Mesenchymal stem cell (in vitro differentiated cells and primary cell): ENCODE measurements at regions not wholly inside any gene's neighbourhood (a gene's known extent, or its start where the extent isn't known, plus 50 kb on each side); places are given as distances from the start of the nearest gene placed in this dataset.
A peak's percentile ranks its signal among the peaks of the same experiment; 100 is the strongest.

Source experiments
- DNase-seq: peaks from one replicate; pipeline ENCODE4 v3.0.0-alpha.2; 2013
- H2AFZ ChIP-seq: one replicate; pipeline ENCODE4 v1.6.1; 2013; ENCODE audit warnings: low read depth, mild to moderate bottlenecking, control low read depth, inconsistent platforms, low read length, moderate library complexity
- H2AK5ac ChIP-seq: 2 replicates; pipeline ENCODE4 v1.6.1; 2013; ENCODE audit warnings: low read length, moderate library complexity, mild to moderate bottlenecking, inconsistent platforms; ENCODE audit not compliant: severe bottlenecking
- H2BK120ac ChIP-seq: one replicate; pipeline ENCODE4 v1.6.1; 2013; ENCODE audit warnings: low read depth, mild to moderate bottlenecking, inconsistent platforms, low read length, moderate library complexity
- H2BK12ac ChIP-seq, 2 experiments: one replicate each; pipeline ENCODE4 v1.6.1; 2013; ENCODE audit warnings: inconsistent platforms in 2 of 2, low read length in 2 of 2, mild to moderate bottlenecking in 2 of 2, moderate library complexity in 2 of 2, control low read depth in 1 of 2
- H2BK15ac ChIP-seq: one replicate; pipeline ENCODE4 v1.6.1; 2013; ENCODE audit warnings: mild to moderate bottlenecking, low read depth, inconsistent platforms; ENCODE audit not compliant: poor library complexity, severe bottlenecking
- H2BK5ac ChIP-seq: 2 replicates; pipeline ENCODE4 v1.6.1; 2013; ENCODE audit warnings: low read depth, mild to moderate bottlenecking, low read length, control low read depth, inconsistent platforms; ENCODE audit not compliant: poor library complexity, severe bottlenecking
- H3K14ac ChIP-seq, 2 experiments: one replicate each; pipeline ENCODE4 v1.6.1; 2013; ENCODE audit warnings: inconsistent platforms in 2 of 2, low read length in 2 of 2, control low read depth in 1 of 2, mild to moderate bottlenecking in 1 of 2, moderate library complexity in 1 of 2
- H3K18ac ChIP-seq, 2 experiments: one replicate each; pipeline ENCODE4 v1.6.1; 2013; ENCODE audit warnings: inconsistent platforms in 2 of 2, low read length in 2 of 2, control low read depth in 1 of 2, low read depth in 1 of 2, mild to moderate bottlenecking in 1 of 2
- H3K23ac ChIP-seq, 2 experiments: one replicate each; pipeline ENCODE4 v1.6.1; 2013; ENCODE audit warnings: inconsistent platforms in 2 of 2, low read length in 2 of 2, mild to moderate bottlenecking in 2 of 2, moderate library complexity in 2 of 2, control low read depth in 1 of 2
- H3K27ac ChIP-seq: 2 replicates; pipeline ENCODE4 v1.5.1; 2013; ENCODE audit warnings: mild to moderate bottlenecking, moderate library complexity, low read length, control low read depth, inconsistent platforms; ENCODE audit not compliant: poor library complexity, severe bottlenecking
- H3K27me3 ChIP-seq, 2 experiments: 2 replicates each; pipeline versions ENCODE4 v1.6.1 to v1.7.0; 2013; ENCODE audit warnings: low read length in 2 of 2, mild to moderate bottlenecking in 2 of 2, moderate library complexity in 2 of 2, control low read depth in 1 of 2, inconsistent platforms in 1 of 2; ENCODE audit not compliant: control insufficient read depth in 1 of 2, insufficient read depth in 1 of 2
- H3K36me3 ChIP-seq, 2 experiments: 2 replicates each; pipeline versions ENCODE4 v1.6.1 to v1.7.0; 2013; ENCODE audit warnings: low read length in 2 of 2, control low read depth in 1 of 2, inconsistent platforms in 1 of 2, low read depth in 1 of 2, mild to moderate bottlenecking in 1 of 2; ENCODE audit not compliant: insufficient read depth in 2 of 2, control insufficient read depth in 1 of 2
- H3K4ac ChIP-seq, 2 experiments: one replicate each; pipeline ENCODE4 v1.6.1; 2013; ENCODE audit warnings: inconsistent platforms in 2 of 2, low read length in 2 of 2, mild to moderate bottlenecking in 2 of 2, moderate library complexity in 2 of 2, control low read depth in 1 of 2, low read depth in 1 of 2
- H3K4me1 ChIP-seq: 2 replicates; pipeline ENCODE4 v1.6.1; 2013; ENCODE audit warnings: low read depth, low read length, control low read depth; ENCODE audit not compliant: control insufficient read depth, insufficient read depth
- H3K4me2 ChIP-seq: 2 replicates; pipeline ENCODE4 v1.6.1; 2013; ENCODE audit warnings: low read length, mild to moderate bottlenecking, inconsistent platforms; ENCODE audit not compliant: poor library complexity, severe bottlenecking
- H3K4me3 ChIP-seq, 2 experiments: 2 replicates each; pipeline versions ENCODE4 v1.5.1 to v1.7.0; 2013; ENCODE audit warnings: low read length in 2 of 2, mild to moderate bottlenecking in 2 of 2, control low read depth in 1 of 2, low read depth in 1 of 2; ENCODE audit not compliant: insufficient read depth in 1 of 2
- H3K79me1 ChIP-seq: replicated peaks from 2 replicates; pipeline ENCODE4 v1.6.1; 2013; ENCODE audit warnings: mild to moderate bottlenecking, control low read depth, low read length, inconsistent platforms; ENCODE audit not compliant: poor library complexity, severe bottlenecking
- H3K9ac ChIP-seq: 2 replicates; pipeline ENCODE4 v1.7.0; 2013; ENCODE audit warnings: mild to moderate bottlenecking, low read length, moderate library complexity
- H3K9me3 ChIP-seq: 2 replicates; pipeline ENCODE4 v1.7.0; 2013; ENCODE audit warnings: mild to moderate bottlenecking, low read length; ENCODE audit not compliant: control insufficient read depth
- H4K8ac ChIP-seq: one replicate; pipeline ENCODE4 v1.6.1; 2013; ENCODE audit warnings: inconsistent platforms, mild to moderate bottlenecking, low read length, moderate library complexity
- H4K91ac ChIP-seq: one replicate; pipeline ENCODE4 v1.6.1; 2013; ENCODE audit warnings: mild to moderate bottlenecking, low read length, inconsistent platforms
- WGBS: methylation state at CpG from one replicate; pipeline ENCODE4 v1.1.7; 2013; ENCODE audit warnings: mixed read lengths; 5-methylcytosine and 5-hydroxymethylcytosine counted together

GRCh38 chr10:35927990-35928488 lies 285.9 kb upstream of the FZD8 start:
- H2BK15ac ChIP-seq: no peak overlapping the region
- no peaks in the 10 kb centered on the region for H3K9me3 ChIP-seq
- peak overlapping the region; percentile 34 for H2BK120ac ChIP-seq
- H3K9ac ChIP-seq: no peak overlapping the region
- H3K4me2 ChIP-seq: no peak overlapping the region
- H3K4ac ChIP-seq: no peak overlapping the region
- no peak overlapping the region for H3K23ac ChIP-seq
- H2BK12ac ChIP-seq: peak overlapping the region in 1 of 2 experiments; percentile 63
- H3K4me1 ChIP-seq: peaks cover 13% of the 10 kb centered on the region
- H2BK5ac ChIP-seq: peak overlapping the region; percentile 4
- no peak overlapping the region for H2AFZ ChIP-seq
- H3K27ac ChIP-seq: no peak overlapping the region
- H4K91ac ChIP-seq: no peak overlapping the region
- no peak overlapping the region for H4K8ac ChIP-seq
- H3K4me3 ChIP-seq: no peak overlapping the region
- peak overlapping the region in 1 of 2 experiments; percentile 4 for H3K18ac ChIP-seq
- peak; percentile 34 for DNase-seq
- WGBS: 66% methylated on average over 7 of the region's 9 CpGs
- no peak overlapping the region for H2AK5ac ChIP-seq
- no peaks in the 10 kb centered on the region for H3K27me3 ChIP-seq
- no peaks in the 10 kb centered on the region for H3K36me3 ChIP-seq
- H3K14ac ChIP-seq: no peak overlapping the region
- H3K79me1 ChIP-seq: no peaks in the 10 kb centered on the region

GRCh38 chr10:35927341-35927740 lies 285.2 kb upstream of the FZD8 start:
- 91% methylated on average over 5 of the region's 7 CpGs for WGBS
- no peak for DNase-seq

GRCh38 chr10:35926846-35927245 lies 284.8 kb upstream of the FZD8 start:
- no peak overlapping the region for H3K27ac ChIP-seq
- no peak overlapping the region for H3K9ac ChIP-seq
- no peak overlapping the region for H4K8ac ChIP-seq
- H3K9me3 ChIP-seq: no peaks in the 10 kb centered on the region
- no peak overlapping the region for H3K14ac ChIP-seq
- H3K27me3 ChIP-seq: no peaks in the 10 kb centered on the region
- no peak overlapping the region for H2BK120ac ChIP-seq
- DNase-seq: no peak
- no peak overlapping the region for H4K91ac ChIP-seq
- no peak overlapping the region for H3K4me3 ChIP-seq
- no peak overlapping the region for H2BK5ac ChIP-seq
- H3K79me1 ChIP-seq: no peaks in the 10 kb centered on the region
- H3K4ac ChIP-seq: no peak overlapping the region
- H3K4me1 ChIP-seq: peaks cover 13% of the 10 kb centered on the region
- WGBS: no CpG with 5 or more reads among the region's 1 CpG
- H2BK15ac ChIP-seq: no peak overlapping the region
- H2AK5ac ChIP-seq: no peak overlapping the region
- H2BK12ac ChIP-seq: no peak overlapping the region
- H3K23ac ChIP-seq: no peak overlapping the region
- no peak overlapping the region for H3K4me2 ChIP-seq
- H2AFZ ChIP-seq: no peak overlapping the region
- no peaks in the 10 kb centered on the region for H3K36me3 ChIP-seq
- no peak overlapping the region for H3K18ac ChIP-seq

More at GRCh38 chr10:35927341-35927740, 285.2 kb upstream of the FZD8 start:
- Histone ChIP-seq H2AFZ (no peak overlapping the region), H3K9me3 (no peaks in the 10 kb centered on the region), H4K91ac (peak overlapping the region; percentile 9), H3K4me2 (no peak overlapping the region), H3K79me1 (no peaks in the 10 kb centered on the region), H2AK5ac (no peak overlapping the region), H3K36me3 (no peaks in the 10 kb centered on the region), H3K9ac (no peak overlapping the region), H2BK15ac (no peak overlapping the region), H3K4me1 (peaks cover 13% of the 10 kb centered on the region), H3K4me3 (no peak overlapping the region), H2BK120ac (no peak overlapping the region), H2BK12ac (peak overlapping the region in 1 of 2 experiments; percentile 89), H3K27ac (no peak overlapping the region), H3K14ac (peak overlapping the region in 1 of 2 experiments; percentile 89), H4K8ac (no peak overlapping the region), H3K4ac (peak overlapping the region in 1 of 2 experiments; percentile 85), H3K27me3 (no peaks in the 10 kb centered on the region), H3K18ac (peak overlapping the region in 1 of 2 experiments; percentile 82), H3K23ac (no peak overlapping the region), H2BK5ac (no peak overlapping the region)

DNA sequence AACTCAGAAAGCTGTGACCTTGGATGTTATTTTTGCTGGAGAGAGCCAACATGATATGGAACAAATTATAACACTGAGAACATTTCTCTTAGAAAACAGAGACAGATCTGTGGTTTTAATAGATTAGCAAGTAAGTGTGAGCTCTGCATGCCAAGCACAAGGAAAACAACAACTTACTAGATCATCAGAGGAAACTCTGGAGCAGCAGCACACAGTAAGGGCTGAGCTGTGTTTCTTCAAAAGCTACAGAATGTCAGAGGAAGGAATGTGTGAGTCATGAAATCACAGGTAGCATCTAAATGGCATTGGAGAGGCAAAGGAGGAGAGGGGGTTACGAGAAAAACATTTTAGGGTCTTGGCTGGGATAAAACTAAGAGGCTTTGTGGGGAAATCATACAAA lies 283.4 kb upstream of the FZD8 start:
- no peak overlapping the region for H3K23ac ChIP-seq
- H3K27me3 ChIP-seq: no peaks in the 10 kb centered on the region
- no peak overlapping the region for H3K4me3 ChIP-seq
- no peak overlapping the region for H3K9ac ChIP-seq
- H3K9me3 ChIP-seq: no peaks in the 10 kb centered on the region
- H3K27ac ChIP-seq: peak overlapping the region; percentile 69
- no peak overlapping the region for H2BK5ac ChIP-seq
- H3K4me1 ChIP-seq: peaks cover 13% of the 10 kb centered on the region
- no peak overlapping the region for H2AK5ac ChIP-seq
- H2BK120ac ChIP-seq: no peak overlapping the region
- H2BK15ac ChIP-seq: no peak overlapping the region
- peak; percentile 48 for DNase-seq
- H3K14ac ChIP-seq: no peak overlapping the region
- no peak overlapping the region for H3K4me2 ChIP-seq
- no peaks in the 10 kb centered on the region for H3K79me1 ChIP-seq
- H2BK12ac ChIP-seq: no peak overlapping the region
- no peak overlapping the region for H3K18ac ChIP-seq
- H3K4ac ChIP-seq: no peak overlapping the region
- no peak overlapping the region for H2AFZ ChIP-seq
- H4K8ac ChIP-seq: no peak overlapping the region
- H3K36me3 ChIP-seq: no peaks in the 10 kb centered on the region
- 10% methylated on average over 1 of the region's 1 CpG for WGBS
- no peak overlapping the region for H4K91ac ChIP-seq
